HEK293T (cell line): ENCODE measurements at regions not wholly inside any gene's neighbourhood (a gene's known extent, or its start where the extent isn't known, plus 50 kb on each side); places are given as distances from the start of the nearest gene placed in this dataset.

Experiments
- CTCF ChIA-PET: fragments of 350-600 bp; formaldehyde crosslinking; extraction: SDS; loops from one replicate; lab custom pipeline; 2021; ENCODE audit warnings: antibody characterized with exemption, inconsistent platforms; lab: Yijun Ruan, JAX
- POLR2A ChIA-PET: fragments of 350-600 bp; formaldehyde crosslinking; extraction: SDS; loops from one replicate; lab custom pipeline; 2020; ENCODE audit warnings: antibody characterized with exemption, inconsistent platforms; lab: Yijun Ruan, JAX
- DNase-seq: peaks from one replicate; pipeline ENCODE4 v3.0.0; 2012; ENCODE audit warnings: mixed read lengths; ENCODE audit errors: extremely low spot score
- ARNT ChIP-seq: fragments of 450-650 bp; IDR thresholded peaks from 2 replicates; pipeline ENCODE4 v1.6.1; 2017; ENCODE audit warnings: mild to moderate bottlenecking
- BHLHE40 ChIP-seq: fragments of 450-650 bp; IDR thresholded peaks from 2 replicates; pipeline ENCODE4 v1.6.1; 2016; ENCODE audit warnings: mild to moderate bottlenecking, moderate library complexity, borderline replicate concordance
- CTBP1 ChIP-seq: fragments of 450-650 bp; IDR thresholded peaks from 2 replicates; pipeline ENCODE4 v1.6.1; 2016; ENCODE audit warnings: borderline replicate concordance
- ELF4 ChIP-seq: fragments of 450-650 bp; IDR thresholded peaks from 2 replicates; pipeline ENCODE4 v1.6.1; 2017; ENCODE audit warnings: antibody characterized with exemption
- FOXA1 ChIP-seq: fragments of 450-650 bp; IDR thresholded peaks from 2 replicates; pipeline ENCODE4 v1.6.1; 2016; ENCODE audit warnings: mild to moderate bottlenecking
- FOXK2 ChIP-seq: fragments of 450-650 bp; IDR thresholded peaks from 2 replicates; pipeline ENCODE4 v1.6.1; 2016; ENCODE audit warnings: mild to moderate bottlenecking
- FOXM1 ChIP-seq: fragments of 450-650 bp; IDR thresholded peaks from 2 replicates; pipeline ENCODE4 v1.6.1; 2017; ENCODE audit warnings: mild to moderate bottlenecking, borderline replicate concordance
- HDGF ChIP-seq: fragments of 450-650 bp; IDR thresholded peaks from 2 replicates; pipeline ENCODE4 v1.6.1; 2017; ENCODE audit warnings: antibody characterized with exemption, borderline replicate concordance
- L3MBTL2 ChIP-seq: fragments of 450-650 bp; conservative IDR thresholded peaks from 2 replicates; pipeline ENCODE4 v1.6.1; 2016; ENCODE audit warnings: mild to moderate bottlenecking
- LEF1 ChIP-seq: fragments of 450-650 bp; IDR thresholded peaks from 2 replicates; pipeline ENCODE4 v1.6.1; 2017; ENCODE audit warnings: mild to moderate bottlenecking, borderline replicate concordance
- NFRKB ChIP-seq: fragments of 450-650 bp; IDR thresholded peaks from 2 replicates; pipeline ENCODE4 v1.6.1; 2016; ENCODE audit warnings: mild to moderate bottlenecking, moderate library complexity
- PKNOX1 ChIP-seq: fragments of 450-650 bp; IDR thresholded peaks from 2 replicates; pipeline ENCODE4 v1.6.1; 2016
- SP1 ChIP-seq: fragments of 450-650 bp; IDR thresholded peaks from 2 replicates; pipeline ENCODE4 v1.6.1; 2017
- SUZ12 ChIP-seq: fragments of 450-650 bp; IDR thresholded peaks from 2 replicates; pipeline ENCODE4 v1.6.1; 2016; ENCODE audit warnings: mild to moderate bottlenecking
- TARDBP ChIP-seq: fragments of 450-650 bp; IDR thresholded peaks from 2 replicates; pipeline ENCODE4 v1.6.1; 2016
- ZNF384 ChIP-seq: fragments of 450-650 bp; IDR thresholded peaks from 2 replicates; pipeline ENCODE4 v1.6.1; 2016

GRCh38 chr2:83594241-83595120 lies 864.6 kb downstream of the SUCLG1 start:
- ChIA-PET POLR2A (no interaction called here), CTCF (no interaction called here)
- TF ChIP-seq ELF4 (no peak), LEF1 (no peak), FOXA1 (no peak), ARNT (no peak), ZNF384 (no peak), FOXK2 (no peak), PKNOX1 (no peak)
- no peak for DNase-seq

- ChIA-PET POLR2A (no interaction called here), CTCF (no interaction called here)
- no peak for TF ChIP-seq FOXM1
- TF ChIP-seq LEF1 = no peak
- no peak for TF ChIP-seq NFRKB
- no peak for TF ChIP-seq TARDBP
- TF ChIP-seq ELF4 = no peak
- no peak for TF ChIP-seq BHLHE40
- no peak for TF ChIP-seq CTBP1
- DNase-seq = no peak
Measured at GRCh38 chr2:83587309-83587708, 871.8 kb downstream of the SUCLG1 start.

DNA sequence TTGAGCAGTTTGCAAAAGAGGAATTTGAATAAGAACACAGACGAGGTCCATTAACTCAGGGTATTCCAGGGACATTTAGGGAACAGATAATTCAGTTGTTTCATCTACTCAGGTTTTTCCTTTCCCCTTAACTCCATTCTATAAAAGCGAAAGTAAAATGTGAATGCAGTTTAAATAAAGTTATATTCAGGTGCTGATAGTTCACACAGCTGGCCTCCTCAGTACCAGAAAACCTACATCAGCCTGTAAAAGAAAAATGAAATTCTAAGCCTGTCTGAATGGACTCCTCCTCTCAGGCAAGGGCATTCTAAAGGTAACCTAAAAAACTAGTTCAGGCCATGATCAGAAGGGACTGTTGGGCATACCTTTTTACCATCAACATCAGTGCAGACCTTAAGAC lies 873.8 kb downstream of the SUCLG1 start:
- POLR2A ChIA-PET = no interaction called here
- CTCF ChIA-PET = no interaction called here
- no peak for DNase-seq
- TF ChIP-seq FOXK2 (no peak), LEF1 (no peak), ELF4 (no peak), PKNOX1 (no peak), HDGF (no peak), SUZ12 (no peak), FOXA1 (no peak), ARNT (no peak), SP1 (no peak), CTBP1 (no peak), ZNF384 (no peak), BHLHE40 (no peak), TARDBP (no peak), FOXM1 (no peak), L3MBTL2 (no peak), NFRKB (no peak)

- ChIA-PET POLR2A (no interaction called here), CTCF (no interaction called here)
- DNase-seq = no peak
- no peak for TF ChIP-seq BHLHE40
- TF ChIP-seq LEF1 = no peak
- no peak for TF ChIP-seq FOXK2
- no peak for TF ChIP-seq ELF4
- no peak for TF ChIP-seq CTBP1
- TF ChIP-seq HDGF = no peak
- TF ChIP-seq NFRKB = no peak
- TF ChIP-seq ZNF384 = no peak
- no peak for TF ChIP-seq FOXM1
- no peak for TF ChIP-seq PKNOX1
- no peak for TF ChIP-seq SUZ12
- TF ChIP-seq FOXA1 = no peak
- TF ChIP-seq TARDBP = no peak
- TF ChIP-seq ARNT = no peak
- no peak for TF ChIP-seq L3MBTL2
- TF ChIP-seq SP1 = no peak
Measured at GRCh38 chr2:83584672-83585071, 874.4 kb downstream of the SUCLG1 start.

- TF ChIP-seq ELF4 = no peak
- no peak for TF ChIP-seq L3MBTL2
- TF ChIP-seq SP1 = no peak
- TF ChIP-seq NFRKB = no peak
- TF ChIP-seq LEF1 = no peak
- TF ChIP-seq ARNT = no peak
- no peak for TF ChIP-seq CTBP1
- ChIA-PET CTCF (interaction anchor here (0.5 kb wide), 1 partner anchor 156 kb away, joined by 3 read pairs; no protein-coding TSS in a partner anchor), POLR2A (no interaction called here)
- DNase-seq = no peak
Measured at GRCh38 chr2:83582589-83582988, 876.5 kb downstream of the SUCLG1 start.

GRCh38 chr2:83579507-83579906 lies 879.6 kb downstream of the SUCLG1 start:
- no peak for TF ChIP-seq PKNOX1
- no peak for TF ChIP-seq CTBP1
- ChIA-PET CTCF (no interaction called here), POLR2A (no interaction called here)
- no peak for DNase-seq
